Stimulated activated CD4-positive, alpha-beta T cell treated with anti-CD3 and anti-CD28 coated beads, Interleukin-2, amount 100 ng/mL, for 48 hours (primary cell): ENCODE measurements at regions not wholly inside any gene's neighbourhood (a gene's known extent, or its start where the extent isn't known, plus 50 kb on each side); places are given as distances from the start of the nearest gene placed in this dataset.

Experiments used
- DNase-seq, 2 donors: peaks; one replicate each; pipeline ENCODE4 v3.0.0-alpha.2; 2020

- DNase-seq, result no peak
These were observed 171.2 kb upstream of the EGLN3 start for GRCh38 chr14:34122081-34122480.

GRCh38 chr14:34120185-34120977, 169.5 kb upstream of the EGLN3 start:
- DNase-seq, result no peak

- DNase-seq, result no peak
These were observed 168.4 kb upstream of the EGLN3 start for GRCh38 chr14:34119107-34119858.

GRCh38 chr14:34113991-34114390, 163.1 kb upstream of the EGLN3 start:
- DNase-seq, result no peak

- DNase-seq, result no peak
These were observed 162.2 kb upstream of the EGLN3 start for GRCh38 chr14:34113005-34113511.

GRCh38 chr14:34111953-34112352, 161.1 kb upstream of the EGLN3 start:
- DNase-seq, result no peak

GRCh38 chr14:34111505-34111904, 160.6 kb upstream of the EGLN3 start:
- DNase-seq, result no peak

GRCh38 chr14:34110531-34110930, 159.7 kb upstream of the EGLN3 start:
- DNase-seq, result no peak

- no peak for DNase-seq
These were observed 156.6 kb upstream of the EGLN3 start for GRCh38 chr14:34107441-34107840.

GRCh38 chr14:34106310-34106709, 155.4 kb upstream of the EGLN3 start:
- no peak for DNase-seq

GRCh38 chr14:34104489-34105397, 153.9 kb upstream of the EGLN3 start:
- no peak for DNase-seq

- DNase-seq, result no peak
These were observed 152.3 kb upstream of the EGLN3 start for GRCh38 chr14:34103176-34103575.

- DNase-seq, result no peak
These were observed 148.8 kb upstream of the EGLN3 start for GRCh38 chr14:34099635-34100034.

GRCh38 chr14:34098985-34099349, 148.1 kb upstream of the EGLN3 start:
- no peak for DNase-seq

- DNase-seq, result no peak
These were observed 147.4 kb upstream of the EGLN3 start for GRCh38 chr14:34098045-34098984.

- no peak for DNase-seq
These were observed 146.8 kb upstream of the EGLN3 start for GRCh38 chr14:34097644-34098043.

GRCh38 chr14:34094384-34094783, 143.5 kb upstream of the EGLN3 start:
- DNase-seq, result no peak

GRCh38 chr14:34093883-34094282, 143.0 kb upstream of the EGLN3 start:
- no peak for DNase-seq

GRCh38 chr14:34090451-34090850, 139.6 kb upstream of the EGLN3 start:
- no peak for DNase-seq

GRCh38 chr14:34088914-34089313, 138.0 kb upstream of the EGLN3 start:
- no peak for DNase-seq

- DNase-seq, result no peak
These were observed 136.7 kb upstream of the EGLN3 start for GRCh38 chr14:34087571-34087970.

- no peak for DNase-seq
These were observed 135.4 kb upstream of the EGLN3 start for GRCh38 chr14:34086223-34086757.
